Mesendoderm (in vitro differentiated cells): ENCODE measurements at regions not wholly inside any gene's neighbourhood (a gene's known extent, or its start where the extent isn't known, plus 50 kb on each side); places are given as distances from the start of the nearest gene placed in this dataset.
A peak's percentile ranks its signal among the peaks of the same experiment; 100 is the strongest.

Experiments
- DNase-seq: peaks from one replicate; pipeline ENCODE4 v3.0.0; 2013
- H2AK5ac ChIP-seq: 2 replicates; pipeline ENCODE4 v1.6.1; 2013; ENCODE audit warnings: low read length, inconsistent platforms
- H2BK120ac ChIP-seq: 2 replicates; pipeline ENCODE4 v1.6.1; 2013; ENCODE audit warnings: low read depth, mild to moderate bottlenecking, low read length, moderate library complexity, mixed read lengths
- H2BK15ac ChIP-seq: replicated peaks from 2 replicates; pipeline ENCODE4 v1.6.1; 2013; ENCODE audit warnings: low read depth, mild to moderate bottlenecking, moderate library complexity
- H2BK5ac ChIP-seq: 2 replicates; pipeline ENCODE4 v1.6.1; 2013; ENCODE audit warnings: low read length, inconsistent platforms
- H3K18ac ChIP-seq: 2 replicates; pipeline ENCODE4 v1.6.1; 2013; ENCODE audit warnings: mild to moderate bottlenecking, low read length, mixed read lengths
- H3K23ac ChIP-seq: one replicate; pipeline ENCODE4 v1.6.1; 2013; ENCODE audit warnings: low read length
- H3K27ac ChIP-seq: 2 replicates; pipeline ENCODE4 v1.5.1; 2013; ENCODE audit warnings: low read depth, mild to moderate bottlenecking, inconsistent platforms, low read length, moderate library complexity
- H3K27me3 ChIP-seq: 2 replicates; pipeline ENCODE4 v1.6.1; 2013; ENCODE audit warnings: low read length, control low read depth, mild to moderate bottlenecking, inconsistent platforms; ENCODE audit not compliant: insufficient read depth, poor library complexity
- H3K36me3 ChIP-seq: 2 replicates; pipeline ENCODE4 v1.6.1; 2013; ENCODE audit warnings: low read length, inconsistent platforms; ENCODE audit not compliant: control insufficient read depth, insufficient read depth
- H3K4ac ChIP-seq: one replicate; pipeline ENCODE4 v1.6.1; 2013; ENCODE audit warnings: low read depth, mild to moderate bottlenecking, low read length, moderate library complexity
- H3K4me1 ChIP-seq: 2 replicates; pipeline ENCODE4 v1.6.1; 2013; ENCODE audit warnings: low read depth, low read length, inconsistent platforms; ENCODE audit not compliant: control insufficient read depth
- H3K4me2 ChIP-seq: 2 replicates; pipeline ENCODE4 v1.6.1; 2013; ENCODE audit warnings: low read length
- H3K4me3 ChIP-seq: 2 replicates; pipeline ENCODE4 v1.5.1; 2013; ENCODE audit warnings: mild to moderate bottlenecking, low read length
- H3K56ac ChIP-seq: one replicate; pipeline ENCODE4 v1.6.1; 2013; ENCODE audit warnings: low read length
- H3K79me1 ChIP-seq: 2 replicates; pipeline ENCODE4 v1.6.1; 2013; ENCODE audit warnings: low read length, inconsistent platforms
- H3K79me2 ChIP-seq: 2 replicates; pipeline ENCODE4 v1.6.1; 2013; ENCODE audit warnings: mild to moderate bottlenecking, low read length; ENCODE audit not compliant: control insufficient read depth, insufficient read depth
- H3K9ac ChIP-seq: 2 replicates; pipeline ENCODE4 v1.6.1; 2013; ENCODE audit warnings: low read length, inconsistent platforms
- H4K5ac ChIP-seq: one replicate; pipeline ENCODE4 v1.6.1; 2013; ENCODE audit warnings: low read length
- H4K8ac ChIP-seq: one replicate; pipeline ENCODE4 v1.6.1; 2013; ENCODE audit warnings: low read depth, mild to moderate bottlenecking, control low read depth, low read length, moderate library complexity
- whole genome bisulfite sequencing: extraction: QIAGEN DNeasy Blood & Tissue Kit; methylation state at CpG from one replicate; pipeline ENCODE4 v1.1.7; 2013; ENCODE audit warnings: low lambda C conversion rate, missing lambda C conversion rate; ENCODE audit not compliant: insufficient coverage; ENCODE audit errors: extremely low coverage; 5-methylcytosine and 5-hydroxymethylcytosine counted together

- H4K8ac ChIP-seq: no peak overlapping the region
- no peak overlapping the region for H2BK5ac ChIP-seq
- no peak overlapping the region for H3K4ac ChIP-seq
- DNase-seq: no peak
- H3K56ac ChIP-seq: no peak overlapping the region
- no peak overlapping the region for H2AK5ac ChIP-seq
- H3K79me1 ChIP-seq: no peaks in the 10 kb centered on the region
- no peak overlapping the region for H3K23ac ChIP-seq
- no peaks in the 10 kb centered on the region for H3K4me1 ChIP-seq
- no peak overlapping the region for H4K5ac ChIP-seq
- no peaks in the 10 kb centered on the region for H3K36me3 ChIP-seq
- no peak overlapping the region for H3K4me2 ChIP-seq
- H3K27me3 ChIP-seq: no peaks in the 10 kb centered on the region
- no peak overlapping the region for H3K9ac ChIP-seq
- no peak overlapping the region for H2BK120ac ChIP-seq
- no peak overlapping the region for H3K27ac ChIP-seq
- H3K18ac ChIP-seq: peak overlapping the region; percentile 18
- WGBS: no CpG with 5 or more reads among the region's 1 CpG
- no peak overlapping the region for H3K4me3 ChIP-seq
- H2BK15ac ChIP-seq: no peak overlapping the region
- H3K79me2 ChIP-seq: no peaks in the 10 kb centered on the region
Observed at GRCh38 chr7:118312051-118312450, 87.5 kb downstream of the ANKRD7 start.

- no peak overlapping the region for H3K18ac ChIP-seq
- no peaks in the 10 kb centered on the region for H3K79me2 ChIP-seq
- no peaks in the 10 kb centered on the region for H3K79me1 ChIP-seq
- no peak overlapping the region for H3K23ac ChIP-seq
- H2AK5ac ChIP-seq: no peak overlapping the region
- no peaks in the 10 kb centered on the region for H3K27me3 ChIP-seq
- H3K9ac ChIP-seq: no peak overlapping the region
- H3K4me1 ChIP-seq: no peaks in the 10 kb centered on the region
- no peak overlapping the region for H3K4ac ChIP-seq
- no peak overlapping the region for H3K4me3 ChIP-seq
- no peak overlapping the region for H3K4me2 ChIP-seq
- no peak for DNase-seq
- no peak overlapping the region for H4K5ac ChIP-seq
- no peak overlapping the region for H4K8ac ChIP-seq
- H3K36me3 ChIP-seq: no peaks in the 10 kb centered on the region
- WGBS: no CpG with 5 or more reads among the region's 1 CpG
- H2BK15ac ChIP-seq: no peak overlapping the region
- no peak overlapping the region for H2BK5ac ChIP-seq
- no peak overlapping the region for H2BK120ac ChIP-seq
- H3K27ac ChIP-seq: no peak overlapping the region
- no peak overlapping the region for H3K56ac ChIP-seq
Observed at GRCh38 chr7:118312966-118313365, 88.5 kb downstream of the ANKRD7 start.

- H2BK120ac ChIP-seq: no peak overlapping the region
- peak; percentile 23 for DNase-seq
- H3K4me1 ChIP-seq: no peaks in the 10 kb centered on the region
Observed at GRCh38 chr7:118324790-118325449, 100.4 kb downstream of the ANKRD7 start.

GRCh38 chr7:118325450-118325808 is 100.9 kb downstream of the ANKRD7 start:
- no peak overlapping the region for H3K4me2 ChIP-seq
- H4K8ac ChIP-seq: no peak overlapping the region
- no peak overlapping the region for H3K23ac ChIP-seq
- H2BK120ac ChIP-seq: no peak overlapping the region
- no peak overlapping the region for H2BK15ac ChIP-seq
- no peak overlapping the region for H3K27ac ChIP-seq
- no peaks in the 10 kb centered on the region for H3K27me3 ChIP-seq
- no peak overlapping the region for H2AK5ac ChIP-seq
- H4K5ac ChIP-seq: no peak overlapping the region
- no peak for DNase-seq
- no peak overlapping the region for H3K4me3 ChIP-seq
- H2BK5ac ChIP-seq: no peak overlapping the region
- H3K9ac ChIP-seq: no peak overlapping the region
- no peaks in the 10 kb centered on the region for H3K79me2 ChIP-seq
- no peak overlapping the region for H3K56ac ChIP-seq
- H3K79me1 ChIP-seq: no peaks in the 10 kb centered on the region
- H3K18ac ChIP-seq: no peak overlapping the region
- H3K4ac ChIP-seq: no peak overlapping the region
- H3K36me3 ChIP-seq: no peaks in the 10 kb centered on the region
- H3K4me1 ChIP-seq: peaks cover 3% of the 10 kb centered on the region

More at GRCh38 chr7:118324790-118325449, 100.4 kb downstream of the ANKRD7 start:
- no peak overlapping the region for H3K9ac ChIP-seq
- no peak overlapping the region for H4K8ac ChIP-seq
- WGBS: no CpG with 5 or more reads among the region's 4 CpGs
- no peaks in the 10 kb centered on the region for H3K27me3 ChIP-seq
- no peak overlapping the region for H3K4me3 ChIP-seq
- no peak overlapping the region for H2AK5ac ChIP-seq
- H3K4me2 ChIP-seq: no peak overlapping the region
- H3K56ac ChIP-seq: no peak overlapping the region
- no peak overlapping the region for H2BK15ac ChIP-seq
- H3K27ac ChIP-seq: no peak overlapping the region
- no peaks in the 10 kb centered on the region for H3K79me1 ChIP-seq
- no peaks in the 10 kb centered on the region for H3K79me2 ChIP-seq
- H4K5ac ChIP-seq: no peak overlapping the region
- H2BK5ac ChIP-seq: no peak overlapping the region
- no peak overlapping the region for H3K4ac ChIP-seq
- no peaks in the 10 kb centered on the region for H3K36me3 ChIP-seq
- H3K18ac ChIP-seq: no peak overlapping the region
- no peak overlapping the region for H3K23ac ChIP-seq

GRCh38 chr7:118327174-118327573 is 102.7 kb downstream of the ANKRD7 start:
- no peak overlapping the region for H2BK5ac ChIP-seq
- no peak for DNase-seq
- H3K56ac ChIP-seq: no peak overlapping the region
- H3K18ac ChIP-seq: no peak overlapping the region
- no peaks in the 10 kb centered on the region for H3K36me3 ChIP-seq
- no peak overlapping the region for H4K8ac ChIP-seq
- no peak overlapping the region for H3K9ac ChIP-seq
- H3K4me2 ChIP-seq: no peak overlapping the region
- H2AK5ac ChIP-seq: no peak overlapping the region
- H3K79me1 ChIP-seq: no peaks in the 10 kb centered on the region
- H3K4me1 ChIP-seq: peaks cover 3% of the 10 kb centered on the region
- H3K79me2 ChIP-seq: no peaks in the 10 kb centered on the region
- H4K5ac ChIP-seq: no peak overlapping the region
- no peak overlapping the region for H3K4me3 ChIP-seq
- no peak overlapping the region for H3K23ac ChIP-seq
- H3K27me3 ChIP-seq: no peaks in the 10 kb centered on the region
- H3K4ac ChIP-seq: no peak overlapping the region
- H2BK15ac ChIP-seq: no peak overlapping the region
- no peak overlapping the region for H3K27ac ChIP-seq
- WGBS: no CpG with 5 or more reads among the region's 2 CpGs
- H2BK120ac ChIP-seq: no peak overlapping the region

- no peak overlapping the region for H4K5ac ChIP-seq
- peaks cover 3% of the 10 kb centered on the region for H3K4me1 ChIP-seq
- no peak overlapping the region for H3K23ac ChIP-seq
- no peak overlapping the region for H3K18ac ChIP-seq
- no peak overlapping the region for H3K4me3 ChIP-seq
- no peaks in the 10 kb centered on the region for H3K36me3 ChIP-seq
- H2AK5ac ChIP-seq: no peak overlapping the region
- no peak overlapping the region for H2BK15ac ChIP-seq
- WGBS: no CpG with 5 or more reads among the region's 11 CpGs
- no peak overlapping the region for H3K4ac ChIP-seq
- no peak for DNase-seq
- H3K27me3 ChIP-seq: no peaks in the 10 kb centered on the region
- no peaks in the 10 kb centered on the region for H3K79me1 ChIP-seq
- no peak overlapping the region for H3K4me2 ChIP-seq
- no peak overlapping the region for H2BK120ac ChIP-seq
- no peak overlapping the region for H4K8ac ChIP-seq
- H3K79me2 ChIP-seq: no peaks in the 10 kb centered on the region
- no peak overlapping the region for H3K9ac ChIP-seq
- H2BK5ac ChIP-seq: no peak overlapping the region
- H3K27ac ChIP-seq: no peak overlapping the region
- no peak overlapping the region for H3K56ac ChIP-seq
Observed at GRCh38 chr7:118328505-118329211, 104.2 kb downstream of the ANKRD7 start.
